Loucy (cell line): ENCODE measurements at regions not wholly inside any gene's neighbourhood (a gene's known extent, or its start where the extent isn't known, plus 50 kb on each side); places are given as distances from the start of the nearest gene placed in this dataset.

Source experiments
- H2AFZ ChIP-seq: fragments of 200-600 bp; sonication (generic); 2 replicates; pipeline ENCODE4 v1.6.0; 2016; ENCODE audit warnings: antibody characterized with exemption, mild to moderate bottlenecking, low read length, moderate library complexity
- H3F3A ChIP-seq: fragments of 200-600 bp; 2 replicates; pipeline ENCODE4 v1.6.0; 2016; ENCODE audit warnings: antibody characterized with exemption, low read depth, mild to moderate bottlenecking
- H3K27me3 ChIP-seq: fragments of 200-600 bp; sonication (generic); 2 replicates; pipeline ENCODE4 v1.6.1; 2014; ENCODE audit warnings: low read length, mild to moderate bottlenecking; ENCODE audit not compliant: insufficient read depth, poor library complexity, severe bottlenecking
- H3K36me3 ChIP-seq: fragments of 200-600 bp; sonication (generic); 2 replicates; pipeline ENCODE4 v1.6.1; 2016; ENCODE audit warnings: low read length; ENCODE audit not compliant: insufficient read depth
- H3K4me1 ChIP-seq: fragments of 200-600 bp; sonication (generic); 2 replicates; pipeline ENCODE4 v1.5.1; 2014; ENCODE audit warnings: low read length, mild to moderate bottlenecking; ENCODE audit not compliant: insufficient read depth, poor library complexity, severe bottlenecking
- H3K4me2 ChIP-seq: fragments of 200-600 bp; sonication (generic); 2 replicates; pipeline ENCODE4 v1.6.0; 2014; ENCODE audit warnings: antibody characterized with exemption, low read length, low read depth, mild to moderate bottlenecking; ENCODE audit not compliant: poor library complexity, severe bottlenecking
- H3K4me3 ChIP-seq: fragments of 200-600 bp; sonication (generic); 2 replicates; pipeline ENCODE4 v1.5.1; 2014; ENCODE audit warnings: low read length, mild to moderate bottlenecking, mixed read lengths; ENCODE audit not compliant: poor library complexity, severe bottlenecking
- H3K79me2 ChIP-seq: fragments of 200-600 bp; sonication (generic); 2 replicates; pipeline ENCODE4 v1.6.1; 2014; ENCODE audit warnings: low read length; ENCODE audit not compliant: insufficient read depth
- H3K9ac ChIP-seq: fragments of 200-600 bp; sonication (generic); 2 replicates; pipeline ENCODE4 v1.6.0; 2014; ENCODE audit warnings: mild to moderate bottlenecking, low read depth, low read length, moderate library complexity; ENCODE audit not compliant: poor library complexity, severe bottlenecking
- H3K9me2 ChIP-seq: fragments of 200-600 bp; sonication (generic); replicated peaks from 2 replicates; pipeline ENCODE4 v1.6.1; 2016; ENCODE audit warnings: low read depth, low read length, mixed read lengths
- H3K9me3 ChIP-seq: fragments of 200-600 bp; sonication (generic); 2 replicates; pipeline ENCODE4 v1.6.1; 2014; ENCODE audit warnings: mild to moderate bottlenecking, antibody characterized with exemption, low read length, low read depth; ENCODE audit not compliant: insufficient read depth
- H4K20me1 ChIP-seq: fragments of 200-600 bp; sonication (generic); 2 replicates; pipeline ENCODE4 v1.6.0; 2014; ENCODE audit warnings: antibody characterized with exemption, low read length, mild to moderate bottlenecking; ENCODE audit not compliant: insufficient read depth, poor library complexity, severe bottlenecking
- EZH2phosphoT487 ChIP-seq: fragments of 200-600 bp; IDR thresholded peaks from 2 replicates; pipeline ENCODE4 v1.6.1; 2018; ENCODE audit warnings: antibody characterized with exemption, mild to moderate bottlenecking, moderate library complexity, borderline replicate concordance
- TF ChIP-seq, protein P1 (sequence below): fragments of 200-600 bp; sonication (generic); conservative IDR thresholded peaks from 2 replicates; pipeline ENCODE4 v1.5.1; 2014; ENCODE audit warnings: mild to moderate bottlenecking, antibody characterized with exemption, low read length

DNA sequence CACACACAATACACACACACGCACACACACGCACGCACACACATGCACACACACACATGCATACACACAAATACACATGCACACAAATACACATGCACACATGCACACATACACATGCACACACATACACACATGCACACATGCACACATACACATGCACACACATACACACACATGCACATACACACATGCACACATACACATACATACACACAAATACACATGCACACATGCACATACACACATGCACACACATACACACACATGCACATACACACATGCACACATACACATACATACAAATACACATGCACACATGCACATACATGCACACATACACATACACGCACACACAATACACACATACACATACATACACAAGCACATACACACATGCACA, 175.4 kb upstream of the RREB1 start:
- Histone ChIP-seq H3K4me2 (no peak overlapping the region), H3K4me3 (no peak overlapping the region), H3K79me2 (no peaks in the 10 kb centered on the region), H3K4me1 (no peaks in the 10 kb centered on the region), H2AFZ (no peak overlapping the region), H3F3A (no peaks in the 10 kb centered on the region), H3K36me3 (no peaks in the 10 kb centered on the region), H3K9ac (no peak overlapping the region), H3K9me3 (no peaks in the 10 kb centered on the region), H3K9me2 (no peaks in the 10 kb centered on the region), H4K20me1 (no peaks in the 10 kb centered on the region), H3K27me3 (no peaks in the 10 kb centered on the region)
- no peak for TF ChIP-seq EZH2phosphoT487
- TF ChIP-seq, protein P1, sequence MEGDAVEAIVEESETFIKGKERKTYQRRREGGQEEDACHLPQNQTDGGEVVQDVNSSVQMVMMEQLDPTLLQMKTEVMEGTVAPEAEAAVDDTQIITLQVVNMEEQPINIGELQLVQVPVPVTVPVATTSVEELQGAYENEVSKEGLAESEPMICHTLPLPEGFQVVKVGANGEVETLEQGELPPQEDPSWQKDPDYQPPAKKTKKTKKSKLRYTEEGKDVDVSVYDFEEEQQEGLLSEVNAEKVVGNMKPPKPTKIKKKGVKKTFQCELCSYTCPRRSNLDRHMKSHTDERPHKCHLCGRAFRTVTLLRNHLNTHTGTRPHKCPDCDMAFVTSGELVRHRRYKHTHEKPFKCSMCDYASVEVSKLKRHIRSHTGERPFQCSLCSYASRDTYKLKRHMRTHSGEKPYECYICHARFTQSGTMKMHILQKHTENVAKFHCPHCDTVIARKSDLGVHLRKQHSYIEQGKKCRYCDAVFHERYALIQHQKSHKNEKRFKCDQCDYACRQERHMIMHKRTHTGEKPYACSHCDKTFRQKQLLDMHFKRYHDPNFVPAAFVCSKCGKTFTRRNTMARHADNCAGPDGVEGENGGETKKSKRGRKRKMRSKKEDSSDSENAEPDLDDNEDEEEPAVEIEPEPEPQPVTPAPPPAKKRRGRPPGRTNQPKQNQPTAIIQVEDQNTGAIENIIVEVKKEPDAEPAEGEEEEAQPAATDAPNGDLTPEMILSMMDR, result no peak

DNA sequence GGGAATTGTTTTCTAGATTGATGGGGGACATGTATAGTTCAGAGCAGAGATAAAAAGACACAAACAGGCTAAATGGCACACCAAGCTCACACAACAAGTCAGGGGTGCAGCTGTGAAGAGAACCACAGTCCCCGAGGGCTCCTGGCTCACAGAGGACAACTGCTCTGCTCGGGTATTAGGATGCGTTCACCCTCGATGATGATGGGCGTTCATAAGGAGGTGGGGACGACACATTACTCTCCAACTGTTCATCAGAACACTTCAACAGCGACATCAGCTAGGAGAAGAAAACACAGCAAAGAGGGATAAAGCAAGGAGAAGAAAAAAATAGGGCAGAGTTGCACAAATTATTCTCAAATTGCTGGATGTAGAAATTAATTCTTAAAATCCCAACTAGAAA, 174.8 kb upstream of the RREB1 start:
- Histone ChIP-seq H3K79me2 (no peaks in the 10 kb centered on the region), H3K27me3 (no peaks in the 10 kb centered on the region), H3K9me2 (no peaks in the 10 kb centered on the region), H4K20me1 (no peaks in the 10 kb centered on the region), H3K4me2 (no peak overlapping the region), H3F3A (no peaks in the 10 kb centered on the region), H3K4me3 (no peak overlapping the region), H3K4me1 (no peaks in the 10 kb centered on the region), H3K36me3 (no peaks in the 10 kb centered on the region), H2AFZ (no peak overlapping the region), H3K9me3 (no peaks in the 10 kb centered on the region), H3K9ac (no peak overlapping the region)
- no peak for TF ChIP-seq EZH2phosphoT487
- TF ChIP-seq, protein P1, result no peak

DNA sequence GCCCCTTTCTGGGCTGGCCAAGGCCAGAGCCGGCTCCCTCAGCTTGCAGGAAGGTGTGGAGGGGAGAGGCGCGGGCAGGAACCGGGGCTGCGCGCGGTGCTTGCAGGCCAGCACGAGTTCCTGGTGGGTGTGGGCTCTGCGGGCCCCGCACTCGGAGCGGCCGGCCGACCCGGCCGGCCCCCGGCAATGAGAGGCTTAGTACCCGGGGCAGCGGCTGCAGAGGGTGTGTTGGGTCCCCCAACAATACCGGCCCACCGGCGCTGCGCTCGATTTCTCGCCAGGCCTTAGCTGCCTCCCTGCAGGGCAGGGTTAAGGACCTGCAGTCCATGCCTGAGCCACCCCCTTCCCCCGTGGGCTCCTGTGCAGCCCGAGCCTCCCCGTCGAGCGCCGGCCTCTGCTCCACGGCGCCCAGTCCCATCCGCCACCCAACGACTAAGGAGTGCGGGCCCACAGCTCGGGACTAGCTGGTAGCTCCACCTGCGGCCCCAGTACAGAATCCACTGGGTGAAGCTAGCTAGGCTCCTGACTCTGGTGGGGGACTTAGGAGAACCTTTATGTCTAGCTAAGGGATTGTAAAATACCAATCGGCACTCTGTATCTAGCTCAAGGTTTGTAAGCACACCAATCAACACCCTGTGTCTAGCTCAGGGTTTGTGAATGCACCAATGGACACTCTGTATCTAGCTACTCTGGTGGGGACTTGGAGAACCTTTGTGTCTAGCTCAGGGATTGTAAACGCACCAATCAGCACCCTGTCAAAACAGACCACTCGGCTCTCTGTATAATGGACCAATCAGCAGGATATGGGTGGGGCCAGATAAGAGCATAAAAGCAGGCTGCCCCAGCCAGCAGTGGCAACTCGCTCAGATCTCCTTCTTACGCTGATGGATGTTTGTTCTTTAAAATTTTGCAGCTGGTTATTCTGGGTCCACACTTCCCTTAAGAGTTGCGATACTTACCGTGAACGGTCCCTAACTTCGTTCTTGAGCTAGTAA, 167.4 kb upstream of the RREB1 start:
- Histone ChIP-seq H3K4me3 (no peak overlapping the region), H4K20me1 (no peaks in the 10 kb centered on the region), H3K9ac (no peak overlapping the region), H3K9me3 (no peaks in the 10 kb centered on the region), H3K27me3 (no peaks in the 10 kb centered on the region), H3K36me3 (no peaks in the 10 kb centered on the region), H3K79me2 (no peaks in the 10 kb centered on the region), H3K4me1 (no peaks in the 10 kb centered on the region), H3K9me2 (no peaks in the 10 kb centered on the region), H2AFZ (no peak overlapping the region), H3F3A (no peaks in the 10 kb centered on the region), H3K4me2 (no peak overlapping the region)
- TF ChIP-seq, protein P1, result no peak
